ENCODE measurements at regions not wholly inside any gene's neighbourhood (a gene's known extent, or its start where the extent isn't known, plus 50 kb on each side); places are given as distances from the start of the nearest gene placed in this dataset.
A peak's percentile ranks its signal among the peaks of the same experiment; 100 is the strongest.
"Not testable (repeated sequence)": the region's sequence is repeated elsewhere in the genome, so short reads cannot be mapped to it uniquely, and the experiment has no call there.

DNA sequence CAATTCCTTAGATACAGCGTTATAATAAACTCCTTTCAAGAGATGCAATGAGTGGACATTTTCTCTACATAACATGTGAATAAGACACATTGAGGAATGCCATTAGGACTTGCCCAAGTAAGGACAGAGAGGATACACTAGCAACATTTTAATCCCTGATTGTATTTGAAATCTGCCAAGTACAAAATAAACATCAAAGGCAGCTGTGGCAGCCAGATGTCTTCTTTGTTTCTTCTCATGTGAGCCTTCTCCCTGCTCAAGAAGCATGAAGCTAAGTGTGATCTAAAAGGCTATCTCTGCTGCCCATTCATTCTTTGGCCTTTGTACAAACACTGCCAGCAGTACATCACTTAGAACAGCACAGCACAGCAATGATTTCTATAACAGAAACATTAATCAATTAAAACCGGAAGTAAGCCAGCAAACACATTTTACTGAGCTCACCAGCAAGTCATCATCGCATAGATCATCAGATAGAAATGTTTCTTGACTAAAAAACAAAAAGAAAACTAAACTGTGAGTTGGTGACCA is 364.0 kb downstream of the CNTN6 start:
- no peak for DNase-seq

DNA sequence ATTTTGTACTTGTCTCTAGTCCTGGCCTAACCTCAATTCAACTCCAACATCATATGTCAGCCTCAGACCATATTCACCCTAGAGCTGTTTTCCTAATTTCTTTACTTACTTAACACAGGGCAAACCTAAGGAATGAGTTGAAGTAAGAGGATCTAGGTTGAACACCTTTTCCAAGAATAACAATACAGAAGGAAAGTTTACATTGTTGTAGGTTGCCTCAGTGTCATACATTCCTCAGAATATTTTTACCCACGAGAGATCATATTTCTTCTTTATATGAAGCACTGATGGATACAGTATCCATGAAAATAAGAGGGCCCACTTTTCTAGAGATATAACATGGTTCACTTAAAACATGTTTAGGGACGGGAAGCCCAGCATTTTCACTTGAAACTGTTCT is 369.5 kb downstream of the CNTN6 start:
- DNase-seq: no peak

DNA sequence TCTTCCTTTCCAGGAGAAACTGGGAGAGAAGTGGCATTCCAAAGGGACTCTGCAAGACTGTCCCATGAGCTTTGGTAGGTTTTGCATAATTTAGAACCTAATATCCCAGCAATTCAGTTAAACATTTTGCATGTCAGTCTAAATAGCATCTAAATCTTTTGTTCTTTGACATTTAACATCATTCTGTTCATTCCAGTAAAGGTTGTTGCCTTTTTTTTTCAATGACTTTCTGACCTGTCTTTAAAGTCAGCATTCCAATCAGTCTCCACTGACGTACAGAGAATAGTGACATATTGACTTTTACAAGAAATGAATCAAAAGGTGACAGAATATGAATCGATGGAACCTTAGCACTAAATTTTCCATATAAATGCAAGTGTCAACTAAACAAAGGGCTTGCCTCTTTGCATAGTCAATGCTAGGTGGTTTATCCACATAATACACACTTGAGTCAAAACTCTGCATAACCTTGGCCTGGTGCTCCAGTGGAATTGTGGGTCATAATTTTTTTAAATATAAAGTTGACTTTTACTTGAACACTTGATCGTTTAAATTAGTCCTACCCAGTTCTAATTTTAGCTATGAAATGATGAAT is 370.1 kb downstream of the CNTN6 start:
- DNase-seq: no peak

- not testable (repeated sequence) for DNase-seq
Observed at GRCh38 chr3:1465091-1465490, 372.3 kb downstream of the CNTN6 start.

DNA sequence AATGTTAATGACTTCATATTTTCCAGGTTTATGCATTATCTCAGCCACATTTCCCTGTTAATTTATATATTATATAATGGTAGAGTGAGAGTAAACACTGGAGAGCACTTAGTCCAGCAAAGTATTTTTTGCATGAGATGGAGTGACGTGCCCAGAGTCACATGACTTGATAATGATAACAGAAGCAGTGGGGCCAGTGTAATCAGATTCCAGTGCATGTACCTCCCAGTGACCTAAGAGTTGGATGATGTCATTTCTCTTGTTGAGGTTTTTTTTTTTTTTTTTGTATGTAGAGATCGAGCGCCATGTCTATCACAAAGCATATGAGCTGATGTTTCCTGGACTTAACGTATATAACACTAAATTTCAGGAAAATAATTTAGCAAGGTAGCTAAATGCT is 375.3 kb downstream of the CNTN6 start:
- DNase-seq: no peak

GRCh38 chr3:1469248-1469647 is 376.4 kb downstream of the CNTN6 start:
- no peak for DNase-seq

DNA sequence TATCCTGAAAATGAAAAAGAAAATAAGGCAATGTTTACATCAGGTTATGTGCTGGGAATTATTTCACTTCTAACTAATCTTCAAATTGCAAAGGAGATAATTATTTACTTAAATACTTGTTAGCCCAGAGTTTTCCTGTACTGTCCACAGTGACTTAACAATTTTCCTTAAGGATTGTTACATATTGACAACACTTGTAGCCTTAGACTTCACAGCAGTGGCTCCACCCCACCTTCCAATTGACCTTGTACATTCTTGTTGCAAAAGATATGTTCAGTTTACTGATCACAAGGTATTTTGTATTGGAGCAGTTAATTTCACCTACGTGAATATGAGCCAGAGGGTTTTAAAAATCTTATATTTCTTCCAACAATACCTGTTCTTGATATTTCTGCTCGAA is 376.9 kb downstream of the CNTN6 start:
- no peak for DNase-seq

- no peak for DNase-seq
Observed at GRCh38 chr3:1477669-1478068, 384.8 kb downstream of the CNTN6 start.

DNA sequence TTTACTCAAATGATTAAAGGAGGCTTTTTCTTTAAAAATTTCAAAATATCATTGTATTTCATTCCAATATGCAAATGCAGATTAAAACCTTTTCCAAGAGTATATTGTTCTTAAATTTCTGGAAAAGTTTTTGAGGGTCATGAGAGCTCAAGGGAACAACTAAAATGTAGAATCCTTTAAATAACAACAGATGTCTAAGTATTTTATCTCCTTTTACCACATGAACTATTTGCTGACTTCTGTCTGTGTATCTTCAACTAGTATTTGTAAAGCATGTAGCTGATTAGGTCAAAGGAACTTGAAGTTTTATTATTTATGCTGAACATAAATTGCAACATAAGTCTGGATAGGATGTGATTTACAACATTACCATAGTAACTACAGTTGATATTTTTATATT is 402.6 kb downstream of the CNTN6 start:
- peak; percentile 14 to 74 (median 22) for DNase-seq

- DNase-seq: peak in 2 of 3 donors; percentile 16 to 24
Observed at GRCh38 chr3:1499694-1500093, 406.9 kb downstream of the CNTN6 start.

DNA sequence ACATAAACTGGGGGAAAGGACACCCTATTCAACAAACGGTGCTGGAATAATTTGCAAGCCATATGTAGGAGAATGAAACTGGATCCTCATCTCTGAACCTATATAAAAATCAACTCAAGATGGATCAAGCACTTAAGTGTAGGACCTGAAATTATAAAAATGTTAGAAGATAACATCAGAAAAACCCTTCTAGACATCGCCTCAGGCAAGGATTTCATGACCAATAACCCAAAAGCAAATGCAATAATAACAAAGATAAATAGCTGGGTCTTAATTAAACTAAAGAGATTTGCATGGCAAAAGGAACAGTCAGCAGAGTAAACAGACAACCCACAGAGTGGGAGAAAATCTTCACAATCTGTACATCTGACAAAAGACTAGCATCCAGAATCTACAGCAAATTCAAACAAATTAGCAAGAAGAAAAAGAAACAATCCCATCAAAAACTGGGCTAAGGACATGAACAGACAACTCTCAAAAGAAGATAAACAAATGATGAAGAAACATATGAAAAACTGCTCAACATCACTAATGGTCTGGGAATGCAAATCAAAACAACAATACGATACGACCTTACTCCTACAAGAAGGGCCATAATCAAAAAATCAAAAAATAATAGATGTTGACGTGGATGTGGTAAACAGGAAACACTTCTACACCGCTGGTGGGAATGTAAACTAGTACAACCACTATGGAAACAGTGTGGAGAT is 408.7 kb downstream of the CNTN6 start:
- DNase-seq: no peak

DNA sequence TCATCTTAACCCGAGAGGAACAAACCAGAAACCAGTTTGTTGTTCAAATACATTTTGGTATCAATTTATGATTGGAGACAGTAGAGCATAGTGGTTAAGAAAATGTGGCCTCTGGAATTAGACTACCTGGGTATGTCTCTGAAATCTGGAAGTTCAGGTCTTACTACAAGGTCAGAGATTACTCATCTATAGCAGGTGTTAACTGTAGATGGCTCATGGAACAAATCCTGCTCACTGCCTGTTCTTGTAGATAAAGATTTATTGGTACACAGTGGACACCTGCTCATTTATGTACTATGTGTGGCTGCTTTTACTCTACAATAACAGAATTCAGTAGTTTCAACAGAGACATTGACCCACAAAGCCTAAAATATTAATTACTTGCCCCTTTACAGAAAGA is 413.3 kb downstream of the CNTN6 start:
- no peak for DNase-seq

DNA sequence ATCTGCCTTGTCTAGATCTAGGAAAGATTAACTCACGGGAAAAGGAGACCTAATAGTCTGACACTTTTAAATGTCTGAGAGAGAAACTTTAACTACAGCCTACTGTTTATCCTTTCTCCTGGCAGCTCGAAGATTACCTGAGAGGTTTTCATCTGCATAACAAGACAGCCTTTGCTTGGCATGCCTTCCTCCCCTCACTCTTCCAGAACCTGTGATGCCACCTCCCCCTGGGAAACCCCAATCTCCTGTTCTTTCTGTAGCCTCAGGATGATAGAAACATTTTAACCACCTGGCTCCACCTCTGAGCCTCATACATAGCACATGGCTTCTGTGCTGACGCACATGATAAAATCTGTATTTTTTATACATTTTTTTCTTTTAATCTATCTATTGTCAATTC is 420.8 kb downstream of the CNTN6 start:
- no peak for DNase-seq

DNA sequence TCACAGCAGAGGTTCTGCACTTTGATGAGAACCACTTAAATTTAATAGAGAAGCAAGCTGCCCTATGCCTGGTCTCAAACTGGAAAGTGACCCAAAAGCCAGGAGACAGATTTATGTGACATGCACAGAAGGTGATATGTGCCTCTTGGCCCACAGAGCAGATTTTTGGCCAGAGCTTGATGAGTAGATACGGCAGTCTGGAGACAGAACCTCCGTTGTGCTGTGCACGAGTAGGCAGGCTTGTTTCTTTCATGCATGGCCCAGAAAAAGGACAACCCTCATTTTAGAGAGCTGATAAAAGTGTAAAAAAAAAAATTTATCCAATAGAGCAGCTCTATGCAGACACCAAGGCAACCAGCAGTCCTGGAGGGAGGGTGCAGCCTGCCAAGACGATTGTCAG is 423.1 kb downstream of the CNTN6 start:
- DNase-seq: peak in 1 of 3 donors; percentile 10

DNA sequence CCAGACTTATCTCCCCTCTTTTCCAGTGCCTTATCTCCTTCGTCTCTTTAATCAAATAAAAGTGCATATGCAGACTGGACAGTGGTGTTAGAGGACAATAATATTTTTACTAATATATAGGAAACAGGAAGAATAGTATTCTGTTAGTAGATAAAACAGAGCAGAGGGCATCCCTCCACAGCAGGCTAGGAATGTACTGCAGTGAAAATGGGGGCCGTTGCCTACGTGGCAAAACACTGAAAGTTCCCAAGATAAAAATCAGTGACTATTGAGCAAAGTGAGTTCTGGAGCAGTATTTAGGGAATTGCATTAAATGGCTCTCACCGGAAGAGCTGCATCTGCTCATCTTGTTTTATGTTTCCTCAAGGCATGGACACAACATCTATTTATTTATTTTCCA is 435.0 kb downstream of the CNTN6 start:
- no peak for DNase-seq

DNA sequence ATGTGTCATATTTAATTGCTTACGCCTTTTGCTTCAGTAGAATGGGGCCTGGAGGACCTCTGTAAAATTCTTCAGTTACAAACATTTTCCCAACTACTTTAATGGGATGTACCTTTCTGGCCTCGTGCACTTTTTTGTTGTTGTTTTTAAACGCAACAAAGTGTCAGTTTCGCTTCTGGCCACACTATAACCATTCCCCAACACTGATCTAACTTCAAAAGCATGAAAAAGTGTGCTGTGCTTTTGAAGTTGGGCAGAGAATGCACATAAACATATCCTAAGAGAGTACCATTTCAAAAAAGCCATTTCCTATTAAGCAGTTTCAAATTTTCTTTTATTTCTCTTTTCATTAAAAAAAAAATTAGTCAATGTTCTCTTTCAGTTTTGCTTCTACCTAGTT is 435.8 kb downstream of the CNTN6 start:
- no peak for DNase-seq

DNA sequence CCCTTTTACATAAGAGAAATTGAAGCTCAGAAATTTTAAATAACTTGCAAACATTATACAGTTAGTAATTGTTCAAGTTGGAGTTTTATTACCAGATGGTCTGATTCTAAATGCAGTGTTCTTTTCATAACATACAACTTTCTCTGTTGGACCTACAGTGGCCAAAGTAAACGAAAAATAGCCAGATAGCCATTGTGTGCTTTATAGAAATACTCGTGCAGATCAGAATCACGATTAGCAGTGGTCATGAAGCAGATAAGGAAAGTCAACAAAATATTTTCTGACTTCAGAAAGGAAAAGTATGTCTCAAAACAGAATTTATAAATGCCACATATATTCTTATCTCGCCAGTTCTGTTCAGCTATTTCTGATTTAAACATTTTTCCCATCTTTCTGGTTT is 436.9 kb downstream of the CNTN6 start:
- DNase-seq: no peak

DNA sequence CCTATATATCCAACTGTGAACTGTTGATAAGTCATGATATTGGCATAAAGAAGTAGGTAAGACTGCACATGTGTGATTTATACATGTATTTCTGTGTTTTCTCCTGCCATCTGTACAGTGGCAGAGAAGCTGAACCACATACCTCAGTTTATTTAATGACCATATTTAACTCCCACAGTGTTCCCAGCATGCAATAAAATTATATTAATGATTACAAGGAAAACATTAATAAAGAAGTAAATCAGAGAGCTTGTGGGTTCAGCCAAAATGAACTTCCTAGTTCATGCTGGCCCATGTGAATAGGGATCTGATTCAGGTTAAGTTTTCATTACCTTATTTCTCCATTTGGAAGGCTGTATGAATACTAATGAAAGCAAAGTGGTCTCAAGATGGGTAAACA is 439.2 kb downstream of the CNTN6 start:
- no peak for DNase-seq

- DNase-seq: no peak
Observed at GRCh38 chr3:1532935-1533606, 440.2 kb downstream of the CNTN6 start.

DNA sequence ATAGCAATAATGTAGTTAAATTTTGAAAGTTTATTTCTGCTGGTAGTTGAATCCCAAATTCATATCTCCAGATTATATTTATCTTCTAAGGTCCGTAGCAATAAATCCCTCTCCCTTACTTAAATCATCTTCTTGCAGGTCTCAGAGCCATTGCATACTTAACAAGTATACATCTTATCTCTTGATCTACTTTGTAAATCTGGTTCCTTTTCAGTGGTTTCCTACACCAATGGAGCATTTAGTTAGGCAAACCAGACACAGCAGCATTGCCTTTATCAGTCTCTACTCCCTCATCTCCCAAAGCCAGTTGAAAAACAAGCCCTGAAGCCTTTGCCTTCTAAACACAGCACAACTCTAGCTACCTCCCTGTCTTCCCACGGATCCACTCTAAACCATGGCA is 440.9 kb downstream of the CNTN6 start:
- DNase-seq: no peak

GRCh38 chr3:1534252-1534651 is 441.4 kb downstream of the CNTN6 start:
- DNase-seq: no peak

DNA sequence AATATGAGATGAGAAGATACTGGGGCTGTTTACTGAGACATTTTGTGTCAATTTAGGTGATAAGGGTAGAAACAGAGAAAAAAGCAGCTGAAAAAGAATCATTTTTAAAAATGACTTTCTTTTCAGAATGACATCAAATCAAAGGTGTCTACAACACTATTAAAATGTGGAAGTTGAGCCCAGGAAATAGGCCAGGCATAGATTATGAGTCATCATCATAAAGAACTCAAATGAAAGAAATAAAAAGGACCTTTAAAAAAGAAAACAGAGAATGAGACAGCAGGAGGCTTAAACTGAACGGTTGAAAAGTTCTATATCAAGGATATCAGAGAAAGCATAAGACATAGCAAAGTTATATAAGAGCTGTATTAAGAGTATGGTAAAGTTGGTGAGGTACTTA is 442.5 kb downstream of the CNTN6 start:
- no peak for DNase-seq

DNA sequence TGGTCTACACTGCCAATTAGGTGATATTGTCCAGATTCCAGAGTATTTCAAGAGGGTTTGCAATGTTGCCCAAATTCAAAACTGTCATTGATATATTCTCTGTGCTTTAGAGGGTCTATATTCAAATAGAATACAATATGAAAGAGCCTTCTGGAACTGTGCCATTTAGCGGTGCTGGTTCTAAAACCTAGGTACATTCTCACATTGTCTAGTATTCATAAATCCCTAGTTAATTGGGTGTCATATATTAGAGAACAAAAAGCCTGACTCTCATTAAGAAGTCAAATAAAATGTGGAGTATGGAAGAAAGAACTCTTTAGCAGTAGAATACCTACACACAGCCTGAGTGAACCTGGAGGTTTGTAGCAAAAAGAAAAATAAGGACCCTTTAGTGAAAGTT is 447.9 kb downstream of the CNTN6 start:
- DNase-seq: no peak

All from muscle of back (tissue), 3 donors.